IMR-90 (cell line): ENCODE measurements at regions not wholly inside any gene's neighbourhood (a gene's known extent, or its start where the extent isn't known, plus 50 kb on each side); places are given as distances from the start of the nearest gene placed in this dataset.

Experiments used
- MXI1 ChIP-seq: IDR thresholded peaks from 2 replicates; pipeline ENCODE4 v1.6.1; 2012; ENCODE audit warnings: low read depth, mild to moderate bottlenecking, low read length, moderate library complexity, borderline replicate concordance
- POLR2A ChIP-seq: IDR thresholded peaks from 2 replicates; pipeline ENCODE4 v1.6.1; 2012; ENCODE audit warnings: mild to moderate bottlenecking, low read depth, low read length
- TF ChIP-seq, protein P1 (sequence below): conservative IDR thresholded peaks from 2 replicates; pipeline ENCODE4 v1.5.1; 2012; ENCODE audit warnings: mild to moderate bottlenecking, low read depth, low read length, improper control_type of control experiment

DNA sequence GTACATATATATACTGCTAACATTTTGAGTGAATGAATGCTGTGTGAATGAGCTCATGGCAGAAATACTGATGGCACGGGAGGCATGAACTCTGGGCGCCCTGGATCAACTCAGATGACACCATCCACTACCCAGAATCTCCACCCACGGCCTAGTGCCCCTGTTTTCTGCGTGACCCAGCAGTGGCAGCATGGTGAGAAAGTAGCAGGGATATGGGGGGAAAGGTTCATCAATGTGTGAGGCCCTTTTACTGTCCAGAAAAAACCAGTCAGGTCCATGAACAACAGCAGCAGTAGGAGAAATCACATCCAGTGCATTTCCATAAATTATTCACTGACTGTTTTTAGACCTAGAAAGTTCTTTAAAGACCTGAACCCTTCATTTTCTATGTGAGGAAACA, 391.0 kb upstream of the NRP1 start:
- no peak for TF ChIP-seq MXI1
- TF ChIP-seq, protein P1, sequence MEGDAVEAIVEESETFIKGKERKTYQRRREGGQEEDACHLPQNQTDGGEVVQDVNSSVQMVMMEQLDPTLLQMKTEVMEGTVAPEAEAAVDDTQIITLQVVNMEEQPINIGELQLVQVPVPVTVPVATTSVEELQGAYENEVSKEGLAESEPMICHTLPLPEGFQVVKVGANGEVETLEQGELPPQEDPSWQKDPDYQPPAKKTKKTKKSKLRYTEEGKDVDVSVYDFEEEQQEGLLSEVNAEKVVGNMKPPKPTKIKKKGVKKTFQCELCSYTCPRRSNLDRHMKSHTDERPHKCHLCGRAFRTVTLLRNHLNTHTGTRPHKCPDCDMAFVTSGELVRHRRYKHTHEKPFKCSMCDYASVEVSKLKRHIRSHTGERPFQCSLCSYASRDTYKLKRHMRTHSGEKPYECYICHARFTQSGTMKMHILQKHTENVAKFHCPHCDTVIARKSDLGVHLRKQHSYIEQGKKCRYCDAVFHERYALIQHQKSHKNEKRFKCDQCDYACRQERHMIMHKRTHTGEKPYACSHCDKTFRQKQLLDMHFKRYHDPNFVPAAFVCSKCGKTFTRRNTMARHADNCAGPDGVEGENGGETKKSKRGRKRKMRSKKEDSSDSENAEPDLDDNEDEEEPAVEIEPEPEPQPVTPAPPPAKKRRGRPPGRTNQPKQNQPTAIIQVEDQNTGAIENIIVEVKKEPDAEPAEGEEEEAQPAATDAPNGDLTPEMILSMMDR, result no peak
- no peak for TF ChIP-seq POLR2A
